GM18858 (cell line): ENCODE measurements at regions not wholly inside any gene's neighbourhood (a gene's known extent, or its start where the extent isn't known, plus 50 kb on each side); places are given as distances from the start of the nearest gene placed in this dataset.
"Not testable (repeated sequence)": the region's sequence is repeated elsewhere in the genome, so short reads cannot be mapped to it uniquely, and the experiment has no call there.

ENCODE experiments used
- ATAC-seq: cut with Tn5 transposase; IDR thresholded peaks from one replicate; pipeline ENCODE4 v1.9.1; 2021; ENCODE audit not compliant: unreplicated experiment

DNA sequence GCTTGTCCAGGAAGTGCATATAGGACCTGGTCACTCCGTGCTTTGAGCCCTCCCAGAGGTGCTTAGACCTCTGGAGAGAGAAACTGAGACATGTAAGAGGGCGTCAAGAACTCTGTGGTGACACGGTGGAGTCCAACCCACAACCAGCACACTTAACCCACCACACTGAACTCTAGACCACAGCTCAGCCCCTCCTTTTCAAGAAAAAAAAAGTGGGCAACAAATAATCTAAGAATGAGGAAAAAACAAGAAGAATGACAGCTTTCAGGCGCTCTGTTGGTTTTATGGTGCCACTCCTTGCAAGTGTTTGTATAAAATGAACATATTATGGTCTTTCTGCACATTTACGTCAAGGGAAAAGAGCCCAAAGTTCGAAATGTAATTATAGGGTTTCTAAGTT lies 50.2 kb upstream of the SNAPC3 start:
- ATAC-seq, result no peak

DNA sequence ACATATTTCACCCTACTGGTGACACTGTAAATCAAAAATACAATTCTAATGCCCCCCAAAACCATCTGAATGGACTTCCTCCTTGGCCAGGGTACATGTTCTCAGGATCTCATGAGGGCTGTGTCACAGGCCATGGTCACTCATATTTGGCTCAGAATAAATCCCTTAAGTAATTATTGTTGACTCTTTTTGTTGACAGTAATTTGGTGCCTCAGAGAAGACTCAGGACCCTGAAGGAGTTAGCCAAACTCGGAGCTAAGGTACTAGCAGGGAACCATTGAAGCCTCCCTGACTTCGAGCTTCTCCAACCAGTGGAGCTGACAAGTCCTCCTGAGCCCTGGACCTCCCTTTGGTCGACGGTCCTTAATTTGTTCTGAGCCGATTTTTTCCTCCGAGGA lies 51.2 kb upstream of the SNAPC3 start:
- ATAC-seq, result no peak

DNA sequence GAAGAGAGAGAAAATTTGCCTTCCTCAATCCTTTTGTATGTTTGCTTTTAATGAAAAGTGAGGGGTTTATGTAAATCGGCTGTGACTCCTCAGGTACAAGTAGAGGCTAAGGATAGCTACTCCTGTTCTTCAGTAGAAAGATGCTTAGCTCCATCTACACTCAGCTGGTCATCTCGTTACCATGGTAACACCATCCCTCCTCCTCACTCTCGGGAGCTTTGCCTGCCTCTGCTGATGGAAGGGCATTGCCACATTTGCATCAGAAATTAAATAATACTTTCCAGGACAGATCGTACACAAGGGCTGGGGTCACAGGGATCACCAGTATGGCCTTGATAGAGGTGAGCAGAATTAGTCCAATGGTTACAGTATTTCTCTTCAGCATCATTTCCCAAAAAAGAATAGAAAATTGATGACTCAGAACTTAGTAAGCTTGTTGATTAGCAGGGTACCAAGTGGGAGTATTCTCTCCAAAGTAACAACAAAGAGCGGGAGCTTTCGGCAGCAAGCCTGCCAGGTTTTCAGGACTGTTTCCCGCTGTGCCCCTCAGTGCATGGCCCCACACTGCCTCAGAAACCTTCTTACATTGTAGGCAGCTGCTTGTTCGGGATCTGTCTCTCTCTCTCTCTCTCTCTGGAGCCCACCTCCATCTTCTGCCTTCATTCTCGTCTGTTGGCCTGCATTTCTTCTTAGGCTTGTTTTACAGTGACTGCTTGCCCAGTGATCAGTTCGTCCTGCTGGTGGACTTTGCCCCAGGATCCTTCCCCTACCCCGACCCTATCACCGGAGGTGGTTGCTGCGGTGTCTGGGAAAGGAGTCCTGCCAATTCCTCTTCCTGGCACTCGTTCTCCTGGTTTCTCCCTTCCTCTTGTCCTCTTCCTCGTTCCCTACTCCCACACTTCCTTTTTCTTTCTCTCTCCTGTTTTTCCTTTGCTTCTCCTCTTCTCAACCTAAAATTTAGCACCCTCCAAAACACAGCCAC lies 51.9 kb upstream of the SNAPC3 start:
- ATAC-seq, result no peak

DNA sequence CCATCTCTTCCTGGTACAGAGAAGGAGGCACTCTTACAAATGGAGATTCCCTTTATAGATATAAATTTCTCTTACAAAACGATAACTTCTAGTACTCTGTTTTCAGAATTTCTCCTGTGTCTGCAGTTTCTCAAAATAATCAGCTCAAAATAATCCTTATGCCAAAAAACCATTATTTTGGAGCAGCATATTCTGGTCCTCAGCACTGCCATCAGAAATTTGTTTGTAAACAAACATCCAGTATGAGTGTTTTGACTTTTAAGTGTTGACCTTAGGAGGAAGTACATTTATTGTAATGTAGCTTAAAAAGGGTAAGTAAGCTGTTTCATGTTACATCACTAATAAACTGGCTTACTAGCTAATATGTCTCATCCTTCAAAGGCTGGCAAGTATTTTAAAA lies 52.8 kb upstream of the SNAPC3 start:
- ATAC-seq, result no peak

DNA sequence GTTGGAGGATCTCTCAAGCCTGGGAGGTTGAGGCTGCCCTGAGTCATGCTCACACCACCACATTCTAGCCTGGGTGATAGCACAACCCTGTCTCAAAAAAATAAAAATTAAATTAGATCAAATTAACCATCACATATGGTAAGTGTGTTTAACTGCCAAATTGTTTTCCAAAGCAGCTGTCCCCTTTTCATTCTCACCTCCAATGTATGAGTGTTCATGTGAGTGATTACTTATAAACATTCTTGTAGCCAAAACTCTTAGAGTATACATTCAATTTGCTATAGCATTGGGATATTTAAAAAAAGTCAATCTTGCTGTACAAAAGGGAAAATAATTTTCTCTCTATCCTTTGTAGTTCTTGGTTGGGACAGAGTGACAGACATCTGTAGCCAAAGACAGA lies 53.4 kb upstream of the SNAPC3 start:
- no peak for ATAC-seq

DNA sequence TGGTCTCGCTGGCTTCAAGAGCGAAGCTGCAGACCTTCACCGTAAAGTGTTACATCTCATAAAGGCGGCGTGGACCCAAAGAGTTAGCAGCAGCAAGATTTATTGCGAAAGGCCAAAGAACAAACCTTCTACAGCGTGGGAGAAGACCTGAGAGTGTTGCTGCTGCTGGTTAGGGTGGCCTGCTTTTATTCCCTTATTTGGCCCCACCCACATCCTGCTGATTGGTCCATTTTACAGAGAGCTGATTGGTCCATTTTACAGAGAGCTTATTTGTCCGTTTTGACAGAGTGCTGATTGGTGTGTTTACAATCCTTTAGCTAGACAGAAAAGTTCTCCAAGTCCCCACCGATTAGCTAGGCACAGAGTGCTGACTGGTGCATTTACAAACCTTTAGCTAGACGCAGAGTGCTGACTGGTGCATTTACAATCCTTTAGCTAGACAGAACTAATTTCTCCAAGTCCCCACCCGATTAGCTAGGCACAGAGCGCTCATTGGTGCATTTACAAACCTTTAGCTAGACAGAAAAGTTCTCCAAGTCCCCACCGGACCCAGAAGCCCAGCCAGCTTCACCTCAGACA lies 57.6 kb upstream of the SNAPC3 start:
- ATAC-seq, result not testable (repeated sequence)

DNA sequence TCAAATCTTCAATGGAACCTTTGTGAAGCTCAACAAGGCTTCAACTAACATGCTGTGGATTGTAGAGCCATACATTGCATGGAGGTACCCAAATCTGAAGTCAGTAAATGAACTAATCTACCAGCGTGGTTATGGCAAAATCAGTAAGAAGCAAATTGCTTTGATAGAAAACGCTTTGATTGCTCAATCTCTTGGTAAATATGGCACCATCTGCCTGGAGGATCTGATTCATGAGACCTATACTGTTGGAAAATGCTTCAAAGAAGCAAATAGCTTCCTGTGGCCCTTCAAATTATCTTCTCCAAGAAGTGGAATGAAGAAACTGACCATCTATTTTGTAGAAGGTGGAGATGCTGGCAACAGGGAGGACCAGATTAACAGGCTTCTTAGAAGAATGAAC lies 54.7 kb upstream of the TTC39B start:
- no peak for ATAC-seq

DNA sequence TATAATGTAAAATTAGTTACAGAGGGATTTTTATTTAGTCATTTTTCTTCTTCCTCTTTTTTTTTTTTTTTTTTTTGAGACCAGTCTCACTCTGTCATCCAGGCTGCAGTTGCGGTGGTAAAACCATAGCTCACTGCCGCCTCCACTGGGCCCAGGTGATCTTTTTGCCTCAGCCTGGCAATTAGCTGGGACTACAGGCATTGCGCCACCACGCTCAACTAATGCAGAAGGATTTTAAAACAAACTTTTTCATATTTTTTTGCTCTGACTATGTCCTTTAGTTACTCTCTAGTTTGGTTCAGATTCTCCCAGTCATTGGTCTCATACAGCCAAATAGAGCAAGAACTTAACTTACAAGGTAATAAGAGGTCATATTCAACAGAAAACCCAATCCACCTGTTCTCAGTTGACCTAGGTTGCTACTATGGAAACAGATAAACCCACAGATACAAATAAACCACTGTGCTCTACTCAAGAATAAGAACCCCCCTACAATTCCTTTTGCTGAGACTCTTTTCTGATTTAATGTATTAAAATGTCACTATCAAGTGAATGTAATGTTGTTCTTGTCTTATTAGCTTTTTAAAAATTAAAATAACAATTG lies 50.1 kb upstream of the TTC39B start:
- ATAC-seq, result peak; percentile 78
